ENCODE measurements at regions not wholly inside any gene's neighbourhood (a gene's known extent, or its start where the extent isn't known, plus 50 kb on each side); places are given as distances from the start of the nearest gene placed in this dataset.

GRCh38 chr20:52331655-52332054 is 140.1 kb upstream of the ZFP64 start:
- TF ChIP-seq, protein P1, sequence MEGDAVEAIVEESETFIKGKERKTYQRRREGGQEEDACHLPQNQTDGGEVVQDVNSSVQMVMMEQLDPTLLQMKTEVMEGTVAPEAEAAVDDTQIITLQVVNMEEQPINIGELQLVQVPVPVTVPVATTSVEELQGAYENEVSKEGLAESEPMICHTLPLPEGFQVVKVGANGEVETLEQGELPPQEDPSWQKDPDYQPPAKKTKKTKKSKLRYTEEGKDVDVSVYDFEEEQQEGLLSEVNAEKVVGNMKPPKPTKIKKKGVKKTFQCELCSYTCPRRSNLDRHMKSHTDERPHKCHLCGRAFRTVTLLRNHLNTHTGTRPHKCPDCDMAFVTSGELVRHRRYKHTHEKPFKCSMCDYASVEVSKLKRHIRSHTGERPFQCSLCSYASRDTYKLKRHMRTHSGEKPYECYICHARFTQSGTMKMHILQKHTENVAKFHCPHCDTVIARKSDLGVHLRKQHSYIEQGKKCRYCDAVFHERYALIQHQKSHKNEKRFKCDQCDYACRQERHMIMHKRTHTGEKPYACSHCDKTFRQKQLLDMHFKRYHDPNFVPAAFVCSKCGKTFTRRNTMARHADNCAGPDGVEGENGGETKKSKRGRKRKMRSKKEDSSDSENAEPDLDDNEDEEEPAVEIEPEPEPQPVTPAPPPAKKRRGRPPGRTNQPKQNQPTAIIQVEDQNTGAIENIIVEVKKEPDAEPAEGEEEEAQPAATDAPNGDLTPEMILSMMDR (conservative IDR thresholded peaks at IDR 0.05; ENCODE audit: low read depth, low read length), result no peak
- no peak for TF ChIP-seq POLR2A (IDR thresholded peaks at IDR 0.05; ENCODE audit: low read depth, low read length)
- no peak for TF ChIP-seq USF2 (IDR thresholded peaks at IDR 0.05; ENCODE audit: low read depth, low read length)
- no peak for TF ChIP-seq MXI1 (IDR thresholded peaks at IDR 0.05; ENCODE audit: borderline replicate concordance, low read depth, low read length)
- TF ChIP-seq CEBPB (IDR thresholded peaks at IDR 0.05; ENCODE audit: low read depth, low read length), result no peak
- no peak for TF ChIP-seq BHLHE40 (IDR thresholded peaks at IDR 0.05; ENCODE audit: low read depth, low read length)

All from IMR-90 (cell line).